IMR-90 (cell line): ENCODE measurements at regions not wholly inside any gene's neighbourhood (a gene's known extent, or its start where the extent isn't known, plus 50 kb on each side); places are given as distances from the start of the nearest gene placed in this dataset.
"Not testable (repeated sequence)": the region's sequence is repeated elsewhere in the genome, so short reads cannot be mapped to it uniquely, and the experiment has no call there.

Experiments used
- ATAC-seq: fragments of 200-7000 bp; cut with Tn5 transposase; 2 replicates; pipeline ENCODE4 v1.9.1; 2020; ENCODE audit warnings: low read depth, mild to moderate bottlenecking, moderate library complexity
- BruUV-seq: library from RNA; stranded (reverse); fragments of 400-500 nt; replicated peaks from 2 replicates; lab custom pipeline; 2021; lab: Mats Ljungman, UMichigan
- CTCF ChIA-PET: fragments of 300-600 bp; formaldehyde crosslinking; extraction: SDS; loops from one replicate; lab custom pipeline; 2021; ENCODE audit warnings: antibody characterized with exemption; lab: Yijun Ruan, JAX
- POLR2A ChIA-PET: fragments of 300-600 bp; sonication (Branson Sonifier 250); formaldehyde crosslinking; loops from one replicate; lab custom pipeline; 2022; ENCODE audit warnings: antibody characterized with exemption; ENCODE audit not compliant: unreplicated experiment; lab: Charles Lee
- DNase-seq: peaks from one replicate; pipeline ENCODE4 v3.0.0; 2013
- H2AFZ ChIP-seq: replicated peaks from 2 replicates; pipeline ENCODE3; 2013; ENCODE audit warnings: low read length, mild to moderate bottlenecking; ENCODE audit not compliant: poor library complexity
- H2AK5ac ChIP-seq: 2 replicates; pipeline ENCODE4 v1.6.1; 2013; ENCODE audit warnings: low read depth, low read length, inconsistent platforms
- H2AK9ac ChIP-seq: replicated peaks from 2 replicates; pipeline ENCODE3; 2013; ENCODE audit warnings: mild to moderate bottlenecking, low read depth, low read length, moderate library complexity; ENCODE audit not compliant: poor library complexity
- H2BK120ac ChIP-seq: 2 replicates; pipeline ENCODE4 v1.6.1; 2013; ENCODE audit warnings: low read depth, low read length, inconsistent platforms
- H2BK15ac ChIP-seq: 3 replicates; pipeline ENCODE4 v1.6.1; 2013; ENCODE audit warnings: low read depth, low read length, inconsistent platforms
- H2BK20ac ChIP-seq: 2 replicates; pipeline ENCODE4 v1.6.1; 2013; ENCODE audit warnings: low read depth, mild to moderate bottlenecking, inconsistent platforms, low read length, moderate library complexity
- H2BK5ac ChIP-seq: 2 replicates; pipeline ENCODE4 v1.6.1; 2013; ENCODE audit warnings: mild to moderate bottlenecking, low read depth, low read length, inconsistent platforms; ENCODE audit not compliant: poor library complexity, severe bottlenecking
- H3K14ac ChIP-seq: replicated peaks from 2 replicates; pipeline ENCODE4 v1.6.1; 2013; ENCODE audit warnings: low read depth, low read length, inconsistent platforms
- H3K18ac ChIP-seq: 2 replicates; pipeline ENCODE4 v1.6.1; 2013; ENCODE audit warnings: low read depth, low read length, control low read depth
- H3K23ac ChIP-seq: 2 replicates; pipeline ENCODE4 v1.6.1; 2013; ENCODE audit warnings: low read depth, low read length, inconsistent platforms
- H3K27ac ChIP-seq: 2 replicates; pipeline ENCODE4 v1.5.1; 2013; ENCODE audit warnings: mild to moderate bottlenecking, control low read depth, low read length; ENCODE audit not compliant: insufficient read depth
- H3K27me3 ChIP-seq: 2 replicates; pipeline ENCODE4 v1.6.1; 2013; ENCODE audit warnings: low read length; ENCODE audit not compliant: control insufficient read depth, insufficient read depth
- H3K36me3 ChIP-seq: 2 replicates; pipeline ENCODE4 v1.6.1; 2013; ENCODE audit warnings: low read length, mixed read lengths; ENCODE audit not compliant: control insufficient read depth, insufficient read depth
- H3K4ac ChIP-seq: 2 replicates; pipeline ENCODE4 v1.6.1; 2013; ENCODE audit warnings: low read depth, low read length, inconsistent platforms
- H3K4me1 ChIP-seq: 2 replicates; pipeline ENCODE4 v1.6.1; 2013; ENCODE audit warnings: low read length, mixed read lengths; ENCODE audit not compliant: control insufficient read depth, insufficient read depth
- H3K4me2 ChIP-seq: 2 replicates; pipeline ENCODE4 v1.6.1; 2013; ENCODE audit warnings: low read depth, mild to moderate bottlenecking, control low read depth, low read length, moderate library complexity
- H3K4me3 ChIP-seq: 2 replicates; pipeline ENCODE4 v1.5.1; 2013; ENCODE audit warnings: low read depth, mild to moderate bottlenecking, control low read depth, low read length, moderate library complexity; ENCODE audit not compliant: insufficient read depth
- H3K56ac ChIP-seq: 2 replicates; pipeline ENCODE4 v1.6.1; 2013; ENCODE audit warnings: low read length, inconsistent platforms; ENCODE audit not compliant: insufficient read depth; ENCODE audit errors: extremely low read depth
- H3K79me1 ChIP-seq, 2 experiments: 2 replicates each; pipeline ENCODE4 v1.6.1; 2013; ENCODE audit warnings: low read length in 2 of 2, inconsistent platforms in 1 of 2, low read depth in 1 of 2
- H3K9ac ChIP-seq: 2 replicates; pipeline ENCODE4 v1.6.1; 2013; ENCODE audit warnings: low read depth, low read length, control low read depth
- H3K9me1 ChIP-seq: 2 replicates; pipeline ENCODE4 v1.6.1; 2013; ENCODE audit warnings: low read length, inconsistent platforms; ENCODE audit not compliant: insufficient read depth
- H3K9me3 ChIP-seq: 2 replicates; pipeline ENCODE4 v1.6.1; 2013; ENCODE audit warnings: low read length; ENCODE audit not compliant: control insufficient read depth, insufficient read depth
- H4K20me1 ChIP-seq: 2 replicates; pipeline ENCODE4 v1.6.1; 2013; ENCODE audit warnings: low read length, inconsistent platforms; ENCODE audit not compliant: insufficient read depth
- H4K5ac ChIP-seq: 2 replicates; pipeline ENCODE4 v1.6.1; 2013; ENCODE audit warnings: mild to moderate bottlenecking, low read depth, low read length, control low read depth
- H4K8ac ChIP-seq, 2 experiments: 2 replicates each; pipeline ENCODE4 v1.6.1; 2013; ENCODE audit warnings: low read depth in 2 of 2, low read length in 2 of 2, control low read depth in 1 of 2, inconsistent platforms in 1 of 2
- H4K91ac ChIP-seq: 2 replicates; pipeline ENCODE4 v1.6.1; 2013; ENCODE audit warnings: low read depth, low read length, inconsistent platforms; ENCODE audit not compliant: insufficient read depth
- WGBS, 2 experiments: methylation state at CpG; one replicate each; pipeline versions ENCODE4 v1.1.5 to v1.1.7; 2013; ENCODE audit warnings: missing lambda C conversion rate in 2 of 2; ENCODE audit not compliant: insufficient read length in 1 of 2; ENCODE audit errors: extremely low coverage in 2 of 2; 5-methylcytosine and 5-hydroxymethylcytosine counted together
- dilution Hi-C: fragments of 300-500 bp; cut with HindIII; formaldehyde crosslinking; loops from one replicate; pipeline ENCODE4 v1.14.3; 2018; ENCODE audit warnings: low sequenced_read_pairs; ENCODE audit not compliant: unreplicated experiment
- in situ Hi-C: fragments of 300-500 bp; cut with MboI; formaldehyde crosslinking; loops from 3 replicates; pipeline ENCODE4 v1.14.3; 2019; ENCODE audit warnings: low sequenced_read_pairs, inconsistent platforms, mixed read lengths
- intact Hi-C: fragments of 100-400 bp; cut with micrococcal nuclease; formaldehyde crosslinking; loops from 2 replicates; pipeline ENCODE4 v1.10.0; 2022

DNA sequence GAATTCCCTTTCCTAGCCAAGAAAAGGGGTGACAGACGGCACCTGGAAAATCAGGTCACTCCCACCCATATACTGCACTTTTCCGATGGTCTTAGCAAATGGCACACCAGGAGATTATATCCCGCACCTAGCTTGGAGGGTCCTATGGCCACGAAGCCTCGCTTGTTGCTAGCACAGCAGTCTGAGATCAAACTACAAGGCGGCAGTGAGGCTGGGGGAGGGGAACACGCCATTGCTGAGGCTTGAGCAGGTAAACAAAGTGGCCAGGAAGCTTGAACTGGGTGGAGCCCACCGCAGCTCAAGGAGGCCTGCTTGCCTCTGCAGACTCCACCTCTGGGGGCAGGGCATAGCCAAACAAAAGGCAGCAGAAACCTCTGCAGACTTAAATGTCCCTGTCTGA is 190.8 kb downstream of the NFKBIZ start:
- H3K4me3 ChIP-seq, intact Hi-C loops, H3K27ac ChIP-seq, H2BK20ac ChIP-seq, H3K9ac ChIP-seq, POLR2A ChIA-PET, H2AFZ ChIP-seq, H2BK15ac ChIP-seq, H3K36me3 ChIP-seq, H2BK5ac ChIP-seq, H3K14ac ChIP-seq, BruUV-seq, H2BK120ac ChIP-seq, H3K4me1 ChIP-seq, H4K8ac ChIP-seq, CTCF ChIA-PET, H3K56ac ChIP-seq, H3K9me1 ChIP-seq, H4K5ac ChIP-seq, H3K18ac ChIP-seq, in situ Hi-C loops, H3K27me3 ChIP-seq, H4K91ac ChIP-seq, DNase-seq, H2AK5ac ChIP-seq, dilution Hi-C loops, H3K79me1 ChIP-seq, H3K23ac ChIP-seq, ATAC-seq, H3K4me2 ChIP-seq, H2AK9ac ChIP-seq, H3K9me3 ChIP-seq, H4K20me1 ChIP-seq, H3K4ac ChIP-seq: not testable (repeated sequence)
- no CpG with 5 or more reads among the region's 8 CpGs for WGBS, 2 experiments
